ENCODE measurements at regions not wholly inside any gene's neighbourhood (a gene's known extent, or its start where the extent isn't known, plus 50 kb on each side); places are given as distances from the start of the nearest gene placed in this dataset.

DNA sequence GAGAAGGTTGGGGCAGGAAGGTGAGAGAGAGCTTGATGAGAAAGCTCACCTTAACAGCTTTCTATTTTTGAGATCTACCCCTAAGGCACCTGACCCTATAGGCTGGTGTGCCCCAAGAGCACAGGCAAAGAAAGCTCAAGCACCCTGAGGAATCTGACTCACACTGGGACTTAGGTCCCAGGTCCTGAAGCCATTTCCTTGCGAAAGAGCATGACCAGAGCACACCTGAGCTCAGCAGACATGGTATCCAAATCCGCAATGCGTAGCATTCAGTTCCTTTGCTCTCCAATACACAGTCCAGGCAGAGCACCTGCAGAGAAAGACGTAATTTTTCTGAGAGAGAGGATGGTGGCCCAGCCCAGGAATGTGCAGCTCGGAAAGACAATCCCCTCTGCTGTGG lies 112.1 kb upstream of the LPP start:
- TF ChIP-seq, protein P1, sequence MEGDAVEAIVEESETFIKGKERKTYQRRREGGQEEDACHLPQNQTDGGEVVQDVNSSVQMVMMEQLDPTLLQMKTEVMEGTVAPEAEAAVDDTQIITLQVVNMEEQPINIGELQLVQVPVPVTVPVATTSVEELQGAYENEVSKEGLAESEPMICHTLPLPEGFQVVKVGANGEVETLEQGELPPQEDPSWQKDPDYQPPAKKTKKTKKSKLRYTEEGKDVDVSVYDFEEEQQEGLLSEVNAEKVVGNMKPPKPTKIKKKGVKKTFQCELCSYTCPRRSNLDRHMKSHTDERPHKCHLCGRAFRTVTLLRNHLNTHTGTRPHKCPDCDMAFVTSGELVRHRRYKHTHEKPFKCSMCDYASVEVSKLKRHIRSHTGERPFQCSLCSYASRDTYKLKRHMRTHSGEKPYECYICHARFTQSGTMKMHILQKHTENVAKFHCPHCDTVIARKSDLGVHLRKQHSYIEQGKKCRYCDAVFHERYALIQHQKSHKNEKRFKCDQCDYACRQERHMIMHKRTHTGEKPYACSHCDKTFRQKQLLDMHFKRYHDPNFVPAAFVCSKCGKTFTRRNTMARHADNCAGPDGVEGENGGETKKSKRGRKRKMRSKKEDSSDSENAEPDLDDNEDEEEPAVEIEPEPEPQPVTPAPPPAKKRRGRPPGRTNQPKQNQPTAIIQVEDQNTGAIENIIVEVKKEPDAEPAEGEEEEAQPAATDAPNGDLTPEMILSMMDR (IDR thresholded peaks at IDR 0.05 in 4 of 5, conservative IDR thresholded peaks at IDR 0.05 in 1 of 5), result no peak
- TF ChIP-seq POLR2A (IDR thresholded peaks at IDR 0.05), result no peak

Data from gastrocnemius medialis (tissue), 4 donors.